Esophagus squamous epithelium (tissue), 4 donors: ENCODE measurements at regions not wholly inside any gene's neighbourhood (a gene's known extent, or its start where the extent isn't known, plus 50 kb on each side); places are given as distances from the start of the nearest gene placed in this dataset.

ENCODE experiments used
- POLR2A ChIP-seq, 4 donors: fragments of 450-650 bp; IDR thresholded peaks; one replicate each; pipeline ENCODE4 v1.6.1; 2017; ENCODE audit warnings: antibody characterized with exemption in 4 of 4, mild to moderate bottlenecking in 4 of 4, moderate library complexity in 3 of 4
- TF ChIP-seq, protein P1 (sequence below), 6 experiments: fragments of 450-650 bp in 4 of 6; fragments of 200-600 bp in 2 of 6; sonication (generic) in 2 of 6; IDR thresholded peaks; one replicate each; pipeline ENCODE4 v1.5.1; 2016 to 2019; ENCODE audit warnings: antibody characterized with exemption in 6 of 6, mild to moderate bottlenecking in 4 of 6, moderate library complexity in 4 of 6

DNA sequence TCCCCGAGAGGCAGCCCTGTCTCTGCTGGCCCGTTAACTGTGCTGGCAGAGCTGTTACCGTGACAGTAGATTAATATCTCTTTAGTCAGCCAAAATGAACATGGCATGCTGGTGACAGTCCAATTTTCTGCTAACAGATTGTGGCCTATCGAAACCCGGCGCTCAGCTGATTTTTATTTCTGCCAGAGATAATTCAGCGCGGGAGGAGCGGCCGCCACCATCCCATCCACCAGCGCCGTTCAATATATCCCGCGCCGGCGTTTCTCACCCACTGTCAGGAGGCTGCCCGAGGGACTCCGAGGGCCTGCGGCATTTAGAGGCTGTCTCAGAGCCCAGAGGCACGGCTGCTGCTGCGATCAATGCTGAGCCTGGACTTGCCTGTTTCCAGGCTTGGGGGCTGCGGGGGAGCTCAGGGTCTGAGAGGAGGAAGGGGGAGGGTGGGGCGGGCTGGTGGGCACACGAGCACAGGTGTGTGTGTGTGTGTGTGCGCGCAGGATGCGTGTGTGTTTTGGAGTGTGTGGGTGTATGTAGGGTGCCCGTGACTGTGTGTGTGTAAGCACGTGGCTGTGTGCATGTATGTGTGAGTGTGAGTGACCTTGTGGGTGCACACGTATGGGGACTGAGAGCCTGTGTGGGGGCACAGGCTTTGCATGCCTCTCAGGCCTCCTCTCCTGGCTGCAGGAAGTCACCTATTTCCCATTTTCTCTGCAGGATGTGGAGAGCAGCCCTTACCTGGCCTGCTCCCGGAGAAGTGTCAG, 109.7 kb upstream of the ACTRT2 start:
- TF ChIP-seq, protein P1, sequence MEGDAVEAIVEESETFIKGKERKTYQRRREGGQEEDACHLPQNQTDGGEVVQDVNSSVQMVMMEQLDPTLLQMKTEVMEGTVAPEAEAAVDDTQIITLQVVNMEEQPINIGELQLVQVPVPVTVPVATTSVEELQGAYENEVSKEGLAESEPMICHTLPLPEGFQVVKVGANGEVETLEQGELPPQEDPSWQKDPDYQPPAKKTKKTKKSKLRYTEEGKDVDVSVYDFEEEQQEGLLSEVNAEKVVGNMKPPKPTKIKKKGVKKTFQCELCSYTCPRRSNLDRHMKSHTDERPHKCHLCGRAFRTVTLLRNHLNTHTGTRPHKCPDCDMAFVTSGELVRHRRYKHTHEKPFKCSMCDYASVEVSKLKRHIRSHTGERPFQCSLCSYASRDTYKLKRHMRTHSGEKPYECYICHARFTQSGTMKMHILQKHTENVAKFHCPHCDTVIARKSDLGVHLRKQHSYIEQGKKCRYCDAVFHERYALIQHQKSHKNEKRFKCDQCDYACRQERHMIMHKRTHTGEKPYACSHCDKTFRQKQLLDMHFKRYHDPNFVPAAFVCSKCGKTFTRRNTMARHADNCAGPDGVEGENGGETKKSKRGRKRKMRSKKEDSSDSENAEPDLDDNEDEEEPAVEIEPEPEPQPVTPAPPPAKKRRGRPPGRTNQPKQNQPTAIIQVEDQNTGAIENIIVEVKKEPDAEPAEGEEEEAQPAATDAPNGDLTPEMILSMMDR (IDR thresholded peaks at IDR 0.05), result no peak
- no peak for TF ChIP-seq POLR2A (IDR thresholded peaks at IDR 0.05)
